A549 (cell line): ENCODE measurements at regions not wholly inside any gene's neighbourhood (a gene's known extent, or its start where the extent isn't known, plus 50 kb on each side); places are given as distances from the start of the nearest gene placed in this dataset.

Source experiments
- CTCF ChIP-seq: fragments of >200 bp; sonication (Bioruptor Twin); formaldehyde crosslinking; IDR thresholded peaks from 3 replicates; pipeline ENCODE4 v1.5.1; 2016
- NFE2L2 ChIP-seq: fragments of 150-350 bp; conservative IDR thresholded peaks from 2 replicates; pipeline ENCODE4 v1.6.1; 2014; ENCODE audit warnings: low read length
- POLR2A ChIP-seq: IDR thresholded peaks from 2 replicates; pipeline ENCODE4 v1.6.1; 2012; ENCODE audit warnings: mild to moderate bottlenecking, low read length
- RCOR1 ChIP-seq: fragments of 150-350 bp; IDR thresholded peaks from 2 replicates; pipeline ENCODE4 v1.6.1; 2014; ENCODE audit warnings: antibody characterized with exemption, low read length, low read depth

- no peak for TF ChIP-seq CTCF
- TF ChIP-seq RCOR1, result no peak
- TF ChIP-seq POLR2A, result no peak
- TF ChIP-seq NFE2L2, result no peak
Measured at GRCh38 chr1:119219711-119220110, 79.3 kb upstream of the WARS2 start.
